D721Med (cell line): ENCODE measurements at regions not wholly inside any gene's neighbourhood (a gene's known extent, or its start where the extent isn't known, plus 50 kb on each side); places are given as distances from the start of the nearest gene placed in this dataset.

ENCODE experiments used
- DNase-seq: peaks from one replicate; pipeline ENCODE4 v3.0.0; 2011; ENCODE audit warnings: low spot score; ENCODE audit not compliant: insufficient read length
- FAIRE-seq: peaks from 2 replicates; lab custom pipeline; 2011; peaks lifted over from hg19 to GRCh38; lab: Jason Lieb, UNC
- CTCF ChIP-seq: IDR thresholded peaks from 2 replicates; pipeline ENCODE4 v1.5.1; 2012; ENCODE audit warnings: mild to moderate bottlenecking, control low read depth; ENCODE audit not compliant: insufficient read depth; ENCODE audit errors: missing control alignments

DNA sequence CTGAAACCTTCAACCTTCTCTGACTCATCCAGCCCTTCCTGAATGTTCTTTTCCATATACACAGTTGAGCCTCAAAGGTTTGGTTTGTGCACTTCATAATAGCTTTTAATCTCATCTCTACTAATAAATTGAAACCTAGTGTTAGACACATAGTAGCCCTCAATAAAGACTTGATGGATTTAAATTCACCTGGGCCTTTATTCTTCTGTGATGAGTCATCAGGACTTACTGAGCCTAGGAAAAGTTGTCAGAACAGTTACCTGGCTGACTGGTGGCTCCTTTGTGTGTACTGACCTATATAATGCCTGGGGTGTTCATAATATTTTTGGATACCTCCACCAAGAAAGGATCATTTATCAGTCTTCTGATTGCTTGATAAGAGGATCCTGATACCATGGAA is 86.4 kb upstream of the NTF3 start:
- DNase-seq = no peak
- no peak for FAIRE-seq
- no peak for TF ChIP-seq CTCF

DNA sequence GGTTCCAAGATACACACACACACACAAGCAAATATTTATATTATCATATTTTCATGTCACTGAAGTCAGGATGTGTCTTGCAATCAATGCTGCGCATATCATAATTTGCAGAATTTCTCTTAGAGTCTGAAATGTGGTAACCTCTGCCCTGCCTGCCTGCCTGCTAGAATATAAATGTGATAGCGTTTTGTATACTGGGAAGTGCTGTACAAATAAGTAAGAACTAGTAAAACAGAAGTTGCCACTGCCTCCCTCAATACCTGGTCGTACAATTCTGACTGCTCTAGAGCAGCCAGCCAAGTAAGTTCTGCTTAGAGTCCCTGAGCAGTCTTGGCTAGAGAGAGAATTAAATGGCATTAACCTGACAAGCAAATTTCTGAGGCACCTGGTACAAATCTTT is 83.9 kb upstream of the NTF3 start:
- TF ChIP-seq CTCF = no peak
- DNase-seq (no peak), FAIRE-seq (no peak)

DNA sequence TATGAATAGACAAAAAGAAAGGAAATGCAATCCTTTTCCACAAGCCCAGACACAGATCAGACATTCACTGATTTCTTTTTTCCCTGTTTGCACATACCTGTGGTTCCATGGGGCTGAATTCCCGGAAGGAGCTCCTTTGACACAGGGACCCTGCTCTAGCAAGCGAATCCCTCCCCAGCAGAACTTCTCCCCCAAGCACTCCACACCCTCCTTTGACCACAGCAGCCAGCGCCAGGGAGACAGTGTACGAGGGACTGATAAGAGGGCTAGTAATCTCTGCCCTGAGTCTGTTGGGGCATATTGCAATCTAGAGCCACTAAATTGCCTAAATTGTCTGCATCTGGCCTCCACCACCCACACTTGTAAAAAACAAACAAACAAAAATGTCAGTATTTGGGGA is 83.4 kb upstream of the NTF3 start:
- DNase-seq (no peak), FAIRE-seq (no peak)
- no peak for TF ChIP-seq CTCF

GRCh38 chr12:5364036-5364770 is 67.7 kb upstream of the NTF3 start:
- no peak for TF ChIP-seq CTCF
- FAIRE-seq (no peak), DNase-seq (no peak)

GRCh38 chr12:5369298-5369697 is 62.6 kb upstream of the NTF3 start:
- FAIRE-seq = no peak

DNA sequence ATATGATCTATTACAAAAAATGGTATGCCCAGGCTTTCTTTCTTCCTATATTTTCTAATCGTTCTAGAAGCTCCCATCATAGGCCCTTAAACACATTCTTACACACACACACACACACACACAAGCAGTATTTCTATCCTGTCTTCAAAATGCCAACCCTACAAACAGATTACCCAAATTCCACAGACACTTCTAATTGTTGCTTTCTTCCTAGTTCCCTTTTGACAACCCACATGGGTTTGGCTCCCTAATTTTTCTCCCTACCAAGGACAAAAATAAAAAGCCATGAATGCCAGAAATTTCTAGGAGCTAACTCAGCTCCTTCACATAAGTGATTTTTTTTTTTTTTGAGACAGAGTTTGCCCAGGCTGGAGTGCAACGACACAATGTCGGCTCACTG is 60.3 kb upstream of the NTF3 start:
- FAIRE-seq (no peak), DNase-seq (no peak)
- no peak for TF ChIP-seq CTCF

More at GRCh38 chr12:5369298-5369697, 62.6 kb upstream of the NTF3 start:
- no peak for TF ChIP-seq CTCF
- DNase-seq = no peak

DNA sequence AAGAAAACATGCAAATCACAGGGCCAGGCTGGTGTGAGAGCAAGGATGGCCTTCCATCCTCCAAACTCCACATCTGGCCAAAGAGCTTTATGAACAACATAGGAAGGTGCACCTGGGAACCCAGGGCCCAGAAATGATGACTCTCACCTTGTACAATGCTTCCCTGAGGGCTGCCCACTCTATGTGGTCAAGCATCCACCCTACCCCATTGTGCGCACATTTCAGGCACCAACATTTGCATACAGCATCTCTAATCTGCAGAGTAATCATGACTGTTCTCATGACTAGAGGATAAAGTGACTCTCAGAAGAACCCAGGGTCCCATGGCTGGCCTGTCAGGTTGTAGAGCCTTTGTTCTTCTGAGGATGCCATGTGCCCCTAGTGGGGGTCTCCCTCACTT is 57.2 kb upstream of the NTF3 start:
- FAIRE-seq = no peak
- no peak for TF ChIP-seq CTCF
- DNase-seq = no peak
